ENCODE measurements at regions not wholly inside any gene's neighbourhood (a gene's known extent, or its start where the extent isn't known, plus 50 kb on each side); places are given as distances from the start of the nearest gene placed in this dataset.

DNA sequence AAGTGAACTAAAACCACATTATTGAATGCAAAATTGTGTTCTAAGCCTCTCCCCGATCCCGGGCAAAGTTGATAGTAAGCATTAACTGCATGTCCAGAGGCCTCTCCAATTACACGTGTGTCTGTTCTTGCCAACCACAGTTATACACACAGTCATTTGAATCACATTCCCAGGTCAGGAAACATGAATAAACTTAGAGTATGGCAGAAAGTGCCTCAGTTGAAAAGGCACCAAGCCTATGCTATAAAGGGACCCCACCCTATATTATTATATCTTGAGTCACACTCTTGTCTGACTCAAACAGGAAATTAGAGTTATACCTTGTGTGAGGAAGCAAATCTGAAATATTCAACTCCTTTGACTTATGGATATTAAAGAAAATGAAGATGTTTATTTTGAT, 128.3 kb upstream of the STXBP6 start:
- H3K27ac Mint-ChIP-seq = no peak overlapping the region
- no peaks in the 10 kb centered on the region for H3K36me3 Mint-ChIP-seq (ENCODE audit: low read depth)
- no peak overlapping the region for H3K4me3 Mint-ChIP-seq
- no peak for ATAC-seq (replicated peaks)
- no peaks in the 10 kb centered on the region for H3K9me3 Mint-ChIP-seq
- H3K27me3 Mint-ChIP-seq = peaks cover 14% of the 10 kb centered on the region
- H3K4me1 Mint-ChIP-seq = no peaks in the 10 kb centered on the region

DNA sequence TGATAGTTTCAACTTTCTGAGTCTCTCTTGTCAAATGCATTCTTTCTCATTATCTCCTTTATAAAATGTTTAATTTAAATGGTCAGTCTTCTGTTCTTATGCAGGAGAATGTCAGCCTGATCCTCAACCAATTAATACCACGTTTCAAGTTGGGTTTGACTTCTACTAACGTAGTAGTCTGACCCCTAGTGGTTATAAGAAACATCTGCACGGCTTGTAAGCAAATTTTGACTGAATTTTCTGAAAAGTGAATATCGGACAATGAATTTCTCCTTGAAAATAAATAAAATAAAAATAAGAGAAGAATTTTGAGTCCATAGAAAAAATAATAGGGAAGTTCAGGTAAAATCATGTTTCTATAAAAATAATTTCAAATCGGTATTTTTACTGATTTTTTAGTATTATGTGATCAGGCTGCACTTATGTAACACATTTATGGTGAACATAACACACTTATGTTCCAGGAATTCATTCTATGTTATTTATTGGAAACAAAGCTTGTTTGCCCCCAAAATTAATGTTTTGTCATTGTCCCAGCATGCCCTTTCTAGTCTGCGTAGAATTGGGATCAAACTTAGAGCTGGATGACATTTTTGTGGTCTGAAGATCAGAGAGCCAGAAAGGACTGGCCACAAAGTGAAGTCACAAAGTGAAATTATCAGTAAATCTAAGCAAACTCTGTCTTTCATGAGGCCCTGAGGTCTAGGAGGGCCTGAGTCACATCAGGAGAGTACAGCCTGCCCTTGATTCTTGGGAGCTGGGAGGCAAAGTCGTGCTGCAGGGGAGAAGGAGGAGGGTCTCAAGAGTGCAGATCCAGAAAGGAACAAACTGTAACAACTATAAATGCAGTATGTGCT, 101.2 kb upstream of the STXBP6 start:
- Mint-ChIP-seq H3K36me3 (ENCODE audit: low read depth) (no peaks in the 10 kb centered on the region), H3K27ac (no peak overlapping the region), H3K4me3 (no peak overlapping the region), H3K9me3 (no peaks in the 10 kb centered on the region), H3K27me3 (peaks cover 13% of the 10 kb centered on the region), H3K4me1 (no peaks in the 10 kb centered on the region)
- no peak for ATAC-seq (replicated peaks)

DNA sequence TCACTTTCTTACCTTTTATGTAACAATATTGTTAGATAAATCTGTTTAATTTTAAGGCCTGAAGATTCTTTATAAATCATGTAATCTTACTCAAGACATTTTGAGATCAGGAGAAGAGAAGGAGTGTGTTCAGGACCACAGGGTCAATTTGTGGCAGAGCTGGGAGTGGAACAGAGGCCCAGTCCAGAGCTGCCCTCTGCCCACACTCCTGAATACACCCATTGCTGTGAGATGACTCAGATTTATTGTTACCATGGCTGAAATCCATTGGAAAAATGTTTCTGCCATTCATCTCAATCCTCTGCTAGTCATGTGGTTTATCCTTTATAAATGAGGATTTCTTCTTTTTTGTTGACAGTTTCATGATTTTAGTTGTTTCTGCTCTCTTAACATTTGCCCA, 100.5 kb upstream of the STXBP6 start:
- Mint-ChIP-seq H3K27me3 (peaks cover 13% of the 10 kb centered on the region), H3K27ac (no peak overlapping the region), H3K36me3 (ENCODE audit: low read depth) (no peaks in the 10 kb centered on the region), H3K9me3 (no peaks in the 10 kb centered on the region), H3K4me3 (no peak overlapping the region), H3K4me1 (no peaks in the 10 kb centered on the region)
- no peak for ATAC-seq (replicated peaks)

DNA sequence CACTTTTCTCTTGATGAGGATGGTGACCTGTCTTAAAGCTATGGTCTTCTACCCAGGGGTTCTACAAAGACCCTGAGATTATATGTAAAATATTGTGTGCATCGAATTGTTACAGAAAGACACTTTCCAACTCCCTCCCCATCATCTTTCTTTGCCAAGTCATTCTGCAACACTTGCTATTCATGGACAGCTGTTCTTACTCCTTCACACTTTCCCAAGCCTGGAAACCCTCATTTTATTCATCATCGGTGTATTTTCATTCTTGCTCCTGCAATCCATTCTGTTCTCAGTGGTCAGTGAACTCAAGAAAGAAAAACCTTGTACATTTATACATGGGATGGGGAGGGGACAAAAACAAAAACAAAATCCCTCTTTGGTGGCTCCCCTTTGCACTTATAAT, 90.5 kb upstream of the STXBP6 start:
- no peak overlapping the region for H3K27ac Mint-ChIP-seq
- peaks cover 11% of the 10 kb centered on the region for H3K27me3 Mint-ChIP-seq
- H3K4me3 Mint-ChIP-seq = no peak overlapping the region
- no peak for ATAC-seq (replicated peaks)
- H3K9me3 Mint-ChIP-seq = no peaks in the 10 kb centered on the region
- no peaks in the 10 kb centered on the region for H3K36me3 Mint-ChIP-seq (ENCODE audit: low read depth)
- no peaks in the 10 kb centered on the region for H3K4me1 Mint-ChIP-seq

DNA sequence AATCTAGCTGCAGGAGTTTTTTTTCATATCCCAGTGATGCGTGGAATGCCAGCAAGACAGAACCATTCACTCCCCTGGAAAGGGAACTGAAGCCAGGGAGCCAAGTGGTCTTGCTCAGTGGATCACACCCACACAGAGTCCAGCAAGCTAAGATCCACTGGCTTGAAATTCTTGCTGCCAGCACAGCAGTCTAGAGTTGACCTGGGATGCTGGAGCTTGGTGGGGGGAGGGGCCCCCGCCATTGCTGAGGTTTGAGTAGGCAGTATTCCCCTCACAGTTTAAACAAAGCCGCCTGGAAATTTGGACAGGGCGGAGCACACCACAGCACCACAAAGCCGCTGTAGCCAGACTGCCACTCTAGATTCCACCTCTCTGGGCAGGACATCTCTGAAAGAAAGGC, 86.9 kb upstream of the STXBP6 start:
- Mint-ChIP-seq H3K4me3 (no peak overlapping the region), H3K27me3 (peaks cover 29% of the 10 kb centered on the region), H3K27ac (no peak overlapping the region), H3K4me1 (no peaks in the 10 kb centered on the region), H3K9me3 (no peaks in the 10 kb centered on the region), H3K36me3 (ENCODE audit: low read depth) (no peaks in the 10 kb centered on the region)
- ATAC-seq (replicated peaks) = no peak

DNA sequence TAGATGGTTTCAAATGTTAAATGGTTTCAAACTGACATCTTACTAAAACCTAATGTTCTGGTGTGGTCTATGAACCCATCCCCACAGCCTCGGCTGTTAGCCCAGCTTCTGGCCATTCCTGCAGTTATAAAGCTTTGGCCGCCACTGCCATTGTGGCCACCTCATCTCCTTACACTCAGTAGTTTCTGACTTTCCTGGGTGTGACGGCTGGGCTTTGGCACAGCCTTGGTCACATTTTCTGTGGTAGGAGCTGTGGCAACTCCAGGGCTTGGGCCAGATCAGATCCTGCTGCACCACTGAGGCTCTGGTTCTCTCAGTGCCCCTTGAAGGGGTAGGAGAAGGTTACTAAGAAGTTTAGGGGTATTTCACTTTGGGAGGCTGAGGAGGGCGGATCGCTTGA, 84.2 kb upstream of the STXBP6 start:
- Mint-ChIP-seq H3K4me1 (no peaks in the 10 kb centered on the region), H3K9me3 (no peaks in the 10 kb centered on the region), H3K27me3 (peaks cover 31% of the 10 kb centered on the region), H3K4me3 (no peak overlapping the region), H3K36me3 (ENCODE audit: low read depth) (no peaks in the 10 kb centered on the region), H3K27ac (no peak overlapping the region)
- no peak for ATAC-seq (replicated peaks)

DNA sequence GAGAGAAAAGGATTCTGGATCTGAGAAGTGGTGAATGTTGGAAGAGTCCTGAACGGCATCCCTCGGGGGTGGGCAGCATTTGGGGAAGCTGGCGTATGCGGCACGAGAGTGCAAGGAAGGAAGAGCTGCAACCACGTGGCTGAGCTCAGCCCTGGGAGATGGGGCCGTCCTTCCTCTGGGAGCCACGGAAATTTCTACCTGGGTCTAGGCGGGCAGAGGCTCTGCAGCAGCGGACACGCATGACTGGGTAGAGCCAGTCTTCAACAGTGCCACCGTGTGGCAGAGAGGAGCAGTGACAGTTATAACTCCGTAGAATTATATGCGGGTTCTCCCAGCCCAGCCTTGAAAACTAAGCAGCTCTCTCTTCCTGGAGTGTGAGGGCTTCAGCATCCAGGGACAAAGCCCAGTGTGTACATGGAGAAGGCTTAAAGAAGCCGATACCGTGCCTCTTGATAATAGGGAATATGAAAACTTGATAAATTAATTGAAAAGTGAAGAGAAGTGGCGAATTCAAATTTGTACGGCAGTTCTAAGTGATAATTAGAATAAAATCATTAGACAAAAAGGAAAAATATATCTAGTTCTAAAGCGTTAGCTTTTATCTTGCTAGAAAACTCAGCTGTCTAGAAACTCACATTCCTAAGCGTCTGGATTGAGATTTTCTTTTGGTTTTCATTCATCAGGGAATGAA, 82.9 kb upstream of the STXBP6 start:
- Mint-ChIP-seq H3K27ac (no peak overlapping the region), H3K27me3 (peaks cover 36% of the 10 kb centered on the region), H3K4me1 (no peaks in the 10 kb centered on the region), H3K9me3 (no peaks in the 10 kb centered on the region), H3K36me3 (ENCODE audit: low read depth) (no peaks in the 10 kb centered on the region), H3K4me3 (no peak overlapping the region)
- peak; percentile 80 for ATAC-seq (replicated peaks)

DNA sequence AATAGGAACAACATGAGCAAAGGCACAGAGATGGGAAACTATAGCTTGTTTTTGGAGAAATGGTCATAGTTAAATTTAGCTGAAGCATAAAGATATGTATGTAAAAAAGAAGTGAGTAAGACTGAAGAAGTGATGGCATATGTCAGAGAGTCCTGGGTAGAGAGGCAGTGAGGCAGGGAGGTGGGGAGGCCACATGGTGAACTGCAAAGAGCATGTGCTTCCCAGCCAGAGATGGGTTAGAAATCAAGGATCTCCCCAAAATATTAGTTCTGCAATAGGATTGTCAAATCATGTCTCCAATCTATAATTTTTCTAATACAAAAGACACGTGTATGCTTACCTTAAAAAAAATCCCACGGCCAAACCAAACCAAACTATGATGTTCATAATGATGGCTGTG, 82.1 kb upstream of the STXBP6 start:
- H3K9me3 Mint-ChIP-seq = no peaks in the 10 kb centered on the region
- H3K4me3 Mint-ChIP-seq = no peak overlapping the region
- H3K27ac Mint-ChIP-seq = no peak overlapping the region
- H3K36me3 Mint-ChIP-seq (ENCODE audit: low read depth) = no peaks in the 10 kb centered on the region
- H3K4me1 Mint-ChIP-seq = no peaks in the 10 kb centered on the region
- H3K27me3 Mint-ChIP-seq = peaks cover 36% of the 10 kb centered on the region
- no peak for ATAC-seq (replicated peaks)

DNA sequence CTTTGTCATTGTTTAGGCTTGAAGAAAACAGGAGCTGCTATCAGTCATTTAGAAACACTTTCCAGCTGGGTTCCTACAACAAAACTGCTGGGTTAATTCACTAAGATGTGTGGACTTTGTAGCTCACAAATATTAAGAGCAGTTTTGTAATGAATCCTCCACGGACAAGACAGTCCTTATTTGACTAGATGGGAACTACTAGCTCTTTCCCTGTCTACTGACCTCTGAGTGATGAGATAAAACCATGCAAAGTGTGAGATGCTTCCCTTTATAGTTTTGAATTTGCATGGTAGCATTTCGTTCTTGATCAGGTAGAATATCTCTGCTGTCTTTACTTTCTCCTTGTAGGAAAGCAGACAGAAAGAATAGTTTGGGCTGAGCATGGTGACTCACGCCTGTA, 72.9 kb upstream of the STXBP6 start:
- Mint-ChIP-seq H3K4me1 (no peaks in the 10 kb centered on the region), H3K36me3 (ENCODE audit: low read depth) (no peaks in the 10 kb centered on the region), H3K27me3 (no peaks in the 10 kb centered on the region), H3K4me3 (no peak overlapping the region), H3K27ac (no peak overlapping the region), H3K9me3 (no peaks in the 10 kb centered on the region)
- no peak for ATAC-seq (replicated peaks)

DNA sequence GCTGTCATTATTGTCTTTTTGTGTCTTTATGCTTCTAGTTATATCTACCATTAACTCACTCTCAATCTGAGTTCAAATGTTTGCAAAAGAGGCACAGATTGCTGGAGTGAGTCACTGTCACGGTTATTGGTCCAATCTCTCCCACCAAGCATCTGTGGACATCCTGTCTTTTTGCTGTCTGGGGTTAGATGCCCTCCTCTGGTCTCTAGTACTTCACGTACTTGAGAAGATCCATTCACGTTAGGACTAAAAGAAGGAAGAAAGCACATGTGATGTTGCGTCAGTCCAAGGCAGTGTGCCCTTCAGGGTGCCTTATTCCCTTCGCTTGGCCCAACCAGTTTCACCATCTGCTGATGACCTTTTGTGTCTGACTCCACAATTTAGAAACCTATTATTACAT, 72.3 kb upstream of the STXBP6 start:
- H3K9me3 Mint-ChIP-seq = no peaks in the 10 kb centered on the region
- no peak for ATAC-seq (replicated peaks)

DNA sequence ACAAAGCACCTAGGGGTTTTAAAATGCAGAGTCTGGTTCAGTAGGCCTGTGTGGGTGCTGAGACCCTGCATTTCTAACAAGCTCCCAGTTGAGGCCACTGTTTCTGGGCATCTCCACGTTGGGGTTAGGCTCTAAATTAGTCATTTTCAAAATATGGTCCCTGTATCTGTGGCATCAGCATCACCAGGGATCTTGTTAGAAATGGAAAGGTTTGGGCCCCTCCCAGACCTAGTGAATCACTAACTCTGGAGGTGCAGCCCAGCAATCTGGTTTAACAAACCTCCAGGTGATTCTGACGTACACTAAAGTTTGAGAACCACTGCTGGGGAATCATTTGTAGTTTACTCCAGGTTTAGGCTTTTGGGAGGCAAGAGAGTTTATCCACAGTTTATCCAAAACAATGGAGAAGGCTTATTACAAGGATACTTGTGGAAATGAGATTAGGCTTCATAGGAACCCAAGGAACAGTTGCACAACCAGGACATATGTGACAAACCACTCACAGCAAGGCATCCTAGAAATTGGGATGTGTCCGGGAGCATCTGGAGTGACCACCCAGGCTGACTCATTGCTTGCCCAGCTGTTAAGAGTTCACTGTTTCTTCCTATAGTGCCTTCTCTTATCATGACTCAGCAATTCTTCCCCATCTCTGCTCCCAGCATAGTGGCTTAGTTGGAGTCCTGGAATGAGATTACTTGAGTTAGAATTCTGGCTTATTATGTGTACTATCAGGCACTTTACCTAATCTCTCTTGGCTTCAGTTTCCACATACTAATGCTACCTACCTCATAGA, 71.6 kb upstream of the STXBP6 start:
- Mint-ChIP-seq H3K27me3 (peaks cover 4% of the 10 kb centered on the region), H3K27ac (no peak overlapping the region), H3K4me3 (no peak overlapping the region), H3K9me3 (no peaks in the 10 kb centered on the region), H3K4me1 (no peaks in the 10 kb centered on the region), H3K36me3 (ENCODE audit: low read depth) (no peaks in the 10 kb centered on the region)
- ATAC-seq (replicated peaks) = no peak

More for the DNA sequence above, 72.3 kb upstream of the STXBP6 start:
- Mint-ChIP-seq H3K27ac (no peak overlapping the region), H3K4me1 (no peaks in the 10 kb centered on the region), H3K4me3 (no peak overlapping the region), H3K27me3 (peaks cover 4% of the 10 kb centered on the region), H3K36me3 (ENCODE audit: low read depth) (no peaks in the 10 kb centered on the region)

DNA sequence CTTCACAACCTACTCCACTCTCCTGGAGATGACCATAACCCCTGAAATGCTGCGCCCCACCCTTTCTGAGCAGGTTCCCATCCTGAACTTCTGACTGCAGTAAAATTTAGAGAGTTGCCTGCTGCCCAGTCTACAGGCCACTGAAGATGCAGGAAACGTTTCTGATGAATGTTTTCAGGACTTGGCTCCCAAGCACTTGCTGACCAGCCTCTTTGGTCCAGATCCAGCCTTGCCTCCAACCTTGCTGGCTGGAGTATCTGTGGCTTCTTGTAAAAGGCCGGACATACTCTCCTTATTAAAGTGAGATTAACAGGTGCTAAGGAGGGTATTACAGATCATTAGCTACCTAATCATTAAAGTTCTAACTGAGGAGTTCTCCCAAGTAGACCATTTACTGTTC, 70.3 kb upstream of the STXBP6 start:
- no peak for ATAC-seq (replicated peaks)
- no peak overlapping the region for H3K27ac Mint-ChIP-seq
- no peaks in the 10 kb centered on the region for H3K9me3 Mint-ChIP-seq
- H3K4me1 Mint-ChIP-seq = no peaks in the 10 kb centered on the region
- H3K4me3 Mint-ChIP-seq = no peak overlapping the region
- peaks cover 4% of the 10 kb centered on the region for H3K27me3 Mint-ChIP-seq
- H3K36me3 Mint-ChIP-seq (ENCODE audit: low read depth) = no peaks in the 10 kb centered on the region

DNA sequence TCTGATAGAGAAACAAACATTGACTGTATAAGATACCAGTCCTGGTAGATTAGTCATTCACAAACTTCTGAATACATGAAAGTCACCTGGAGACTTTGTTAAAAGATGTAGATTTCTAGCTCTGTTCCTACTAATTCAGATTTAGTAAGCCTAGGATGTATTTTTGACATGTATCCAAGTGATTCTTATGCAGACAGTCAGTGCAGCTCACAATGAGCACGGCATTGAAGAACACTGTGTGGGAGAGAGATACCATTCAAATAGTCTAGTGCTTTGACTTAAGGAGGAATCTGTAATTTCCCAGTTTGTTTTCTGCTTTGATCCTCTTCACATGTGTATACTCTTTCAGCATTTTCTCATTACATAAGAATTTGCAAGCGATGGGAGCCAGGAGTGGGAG, 68.7 kb upstream of the STXBP6 start:
- no peak for ATAC-seq (replicated peaks)
- H3K27me3 Mint-ChIP-seq = peaks cover 8% of the 10 kb centered on the region
- no peak overlapping the region for H3K27ac Mint-ChIP-seq
- no peaks in the 10 kb centered on the region for H3K4me1 Mint-ChIP-seq
- no peaks in the 10 kb centered on the region for H3K36me3 Mint-ChIP-seq (ENCODE audit: low read depth)
- peaks cover 3% of the 10 kb centered on the region for H3K9me3 Mint-ChIP-seq
- H3K4me3 Mint-ChIP-seq = no peak overlapping the region

DNA sequence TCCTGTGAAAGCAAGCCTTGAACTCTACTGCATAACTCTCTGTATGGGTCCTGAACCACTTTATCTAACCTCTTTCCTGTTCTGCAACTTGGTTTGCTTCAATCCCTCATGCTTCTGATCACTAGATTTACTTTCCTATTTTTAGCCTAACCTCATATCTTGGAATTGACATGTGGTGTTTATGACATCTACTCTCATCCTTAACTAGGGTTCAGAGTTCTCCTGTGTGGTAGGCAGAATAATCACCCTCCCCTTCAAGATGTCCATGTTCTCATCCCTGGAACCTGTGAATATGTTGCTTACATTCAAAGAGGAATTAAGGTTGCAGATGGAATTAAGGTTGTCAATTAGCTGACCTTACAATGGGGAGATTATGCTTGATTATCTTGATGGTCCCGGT, 67.4 kb upstream of the STXBP6 start:
- Mint-ChIP-seq H3K27me3 (peaks cover 11% of the 10 kb centered on the region), H3K36me3 (ENCODE audit: low read depth) (no peaks in the 10 kb centered on the region), H3K9me3 (peaks cover 3% of the 10 kb centered on the region), H3K4me1 (no peaks in the 10 kb centered on the region), H3K27ac (no peak overlapping the region), H3K4me3 (no peak overlapping the region)
- no peak for ATAC-seq (replicated peaks)

DNA sequence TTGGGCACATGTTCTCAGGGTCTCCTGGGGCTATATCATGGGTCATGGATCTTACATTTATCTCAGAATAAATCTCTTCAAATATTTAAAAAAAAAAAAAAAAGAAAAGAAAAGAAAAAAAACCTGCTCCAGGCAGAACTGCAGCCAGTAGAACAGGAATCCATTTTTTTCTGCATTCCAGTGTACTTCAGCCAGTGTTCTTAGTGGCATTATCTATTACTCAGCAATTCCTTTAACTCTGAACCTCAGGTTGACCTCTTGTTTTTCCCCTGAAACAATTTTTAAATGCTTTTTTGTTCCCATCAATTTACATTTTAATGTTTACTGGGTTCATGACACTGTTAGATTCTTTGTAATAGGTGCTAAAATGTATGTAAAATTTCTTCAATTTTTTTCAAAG, 66.7 kb upstream of the STXBP6 start:
- no peak overlapping the region for H3K4me3 Mint-ChIP-seq
- peaks cover 3% of the 10 kb centered on the region for H3K9me3 Mint-ChIP-seq
- no peak overlapping the region for H3K27ac Mint-ChIP-seq
- peaks cover 11% of the 10 kb centered on the region for H3K27me3 Mint-ChIP-seq
- no peaks in the 10 kb centered on the region for H3K36me3 Mint-ChIP-seq (ENCODE audit: low read depth)
- H3K4me1 Mint-ChIP-seq = no peaks in the 10 kb centered on the region
- no peak for ATAC-seq (replicated peaks)

Data from activated T-helper 17 cell treated with anti-CD3 and anti-CD28 coated beads, Interleukin-2, amount 50 U/mL, for 72 hours (primary cell).